Effector memory CD8-positive, alpha-beta T cell (primary cell): ENCODE measurements at regions not wholly inside any gene's neighbourhood (a gene's known extent, or its start where the extent isn't known, plus 50 kb on each side); places are given as distances from the start of the nearest gene placed in this dataset.

Source experiments
- ATAC-seq: fragments of 150-1000 bp; cut with Tn5 transposase; replicated peaks from 2 replicates; pipeline ENCODE4 v1.10.0; 2021; ENCODE audit warnings: mild to moderate bottlenecking, moderate library complexity
- DNase-seq, 3 experiments: peaks; one replicate each; pipeline ENCODE4 v3.0.0; 2021
- H3K27ac Mint-ChIP-seq, 2 donors: one replicate each; pipeline ENCODE4 v1.8.0; 2022; ENCODE audit warnings: mild to moderate bottlenecking in 2 of 2, mixed read lengths in 2 of 2, moderate library complexity in 2 of 2
- H3K27me3 Mint-ChIP-seq, 2 donors: one replicate each; pipeline ENCODE4 v1.8.0; 2022; ENCODE audit warnings: mixed read lengths in 2 of 2
- H3K36me3 Mint-ChIP-seq: one replicate; pipeline ENCODE4 v1.8.0; 2022; ENCODE audit warnings: mild to moderate bottlenecking, moderate library complexity, mixed read lengths; ENCODE audit not compliant: insufficient read depth
- H3K4me1 Mint-ChIP-seq, 2 donors: one replicate each; pipeline ENCODE4 v1.8.0; 2022; ENCODE audit warnings: low read depth in 2 of 2, mixed read lengths in 2 of 2
- H3K4me3 Mint-ChIP-seq, 2 donors: one replicate each; pipeline ENCODE4 v1.8.0; 2022; ENCODE audit warnings: mild to moderate bottlenecking in 2 of 2, mixed read lengths in 2 of 2, moderate library complexity in 2 of 2
- H3K9me3 Mint-ChIP-seq, 2 donors: one replicate each; pipeline ENCODE4 v1.8.0; 2022; ENCODE audit warnings: mixed read lengths in 2 of 2

GRCh38 chr16:86027373-86028126, 128.6 kb downstream of the IRF8 start:
- H3K27ac Mint-ChIP-seq = no peak overlapping the region
- H3K27me3 Mint-ChIP-seq = peaks cover 62% of the 10 kb centered on the region in 2 donors
- H3K4me1 Mint-ChIP-seq = peaks cover 0 to 1% of the 10 kb centered on the region in 2 donors

DNA sequence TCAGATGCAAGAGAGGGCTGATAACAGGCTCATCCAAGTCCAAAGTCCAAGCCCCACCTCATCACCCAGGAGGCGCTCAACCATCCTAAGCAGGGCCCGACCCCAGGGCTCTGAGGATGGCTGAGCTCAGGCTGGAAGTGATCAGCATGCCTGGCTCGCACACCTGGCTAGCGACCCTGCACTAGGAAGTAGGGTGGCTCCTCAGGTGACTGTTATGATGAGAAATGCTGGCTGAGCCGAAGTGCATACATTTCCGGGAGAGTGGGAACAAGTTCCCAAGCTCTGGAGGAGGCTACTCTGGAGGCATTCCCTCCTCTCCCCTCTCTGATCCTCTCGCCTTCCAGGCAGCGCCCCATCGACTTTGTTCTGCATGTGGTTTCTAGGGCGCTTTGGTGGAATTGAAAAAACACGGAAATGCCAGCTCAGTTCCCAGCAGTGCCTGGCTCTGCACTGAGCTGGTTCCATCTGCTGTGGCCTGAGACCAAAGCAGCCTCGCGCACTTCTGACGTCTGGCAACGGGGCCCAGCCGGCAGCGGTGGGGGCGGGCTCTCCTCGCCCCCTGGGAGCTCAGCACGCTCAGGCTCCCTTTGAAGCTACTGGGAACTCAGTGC, 130.3 kb downstream of the IRF8 start:
- peaks cover 64 to 77% of the 10 kb centered on the region in 2 donors for H3K27me3 Mint-ChIP-seq
- H3K27ac Mint-ChIP-seq = no peak overlapping the region
- no peak overlapping the region for H3K4me3 Mint-ChIP-seq
- DNase-seq = no peak
- H3K36me3 Mint-ChIP-seq = no peaks in the 10 kb centered on the region
- peaks cover 0 to 1% of the 10 kb centered on the region in 2 donors for H3K4me1 Mint-ChIP-seq
- H3K9me3 Mint-ChIP-seq = peaks cover 1 to 12% of the 10 kb centered on the region in 2 donors
- ATAC-seq = no peak

More at GRCh38 chr16:86027373-86028126, 128.6 kb downstream of the IRF8 start:
- DNase-seq = no peak
- Mint-ChIP-seq H3K36me3 (no peaks in the 10 kb centered on the region), H3K4me3 (no peak overlapping the region), H3K9me3 (peaks cover 4 to 19% of the 10 kb centered on the region in 2 donors)
- ATAC-seq = no peak

GRCh38 chr16:86030116-86030515, 131.2 kb downstream of the IRF8 start:
- H3K9me3 Mint-ChIP-seq = peaks cover under 1 to 4% of the 10 kb centered on the region in 2 donors

GRCh38 chr16:86031141-86031678, 132.2 kb downstream of the IRF8 start:
- no peaks in the 10 kb centered on the region for H3K9me3 Mint-ChIP-seq
- H3K27me3 Mint-ChIP-seq = peaks cover 51 to 78% of the 10 kb centered on the region in 2 donors
- H3K36me3 Mint-ChIP-seq = no peaks in the 10 kb centered on the region
- DNase-seq (no peak), ATAC-seq (no peak)
- peaks cover 0 to 1% of the 10 kb centered on the region in 2 donors for H3K4me1 Mint-ChIP-seq
- H3K27ac Mint-ChIP-seq = no peak overlapping the region
- H3K4me3 Mint-ChIP-seq = no peak overlapping the region

More at GRCh38 chr16:86030116-86030515, 131.2 kb downstream of the IRF8 start:
- no peak overlapping the region for H3K4me3 Mint-ChIP-seq
- peaks cover 0 to 1% of the 10 kb centered on the region in 2 donors for H3K4me1 Mint-ChIP-seq
- DNase-seq (no peak), ATAC-seq (no peak)
- no peaks in the 10 kb centered on the region for H3K36me3 Mint-ChIP-seq
- peaks cover 61 to 81% of the 10 kb centered on the region in 2 donors for H3K27me3 Mint-ChIP-seq
- no peak overlapping the region for H3K27ac Mint-ChIP-seq

- peaks cover 46 to 70% of the 10 kb centered on the region in 2 donors for H3K27me3 Mint-ChIP-seq
- H3K4me1 Mint-ChIP-seq = peaks cover 0 to 1% of the 10 kb centered on the region in 2 donors
- no peak for DNase-seq
- H3K9me3 Mint-ChIP-seq = no peaks in the 10 kb centered on the region
- no peak for ATAC-seq
- no peak overlapping the region for H3K27ac Mint-ChIP-seq
- no peaks in the 10 kb centered on the region for H3K36me3 Mint-ChIP-seq
- H3K4me3 Mint-ChIP-seq = no peak overlapping the region
Measured at GRCh38 chr16:86033016-86033474, 134.1 kb downstream of the IRF8 start.

DNA sequence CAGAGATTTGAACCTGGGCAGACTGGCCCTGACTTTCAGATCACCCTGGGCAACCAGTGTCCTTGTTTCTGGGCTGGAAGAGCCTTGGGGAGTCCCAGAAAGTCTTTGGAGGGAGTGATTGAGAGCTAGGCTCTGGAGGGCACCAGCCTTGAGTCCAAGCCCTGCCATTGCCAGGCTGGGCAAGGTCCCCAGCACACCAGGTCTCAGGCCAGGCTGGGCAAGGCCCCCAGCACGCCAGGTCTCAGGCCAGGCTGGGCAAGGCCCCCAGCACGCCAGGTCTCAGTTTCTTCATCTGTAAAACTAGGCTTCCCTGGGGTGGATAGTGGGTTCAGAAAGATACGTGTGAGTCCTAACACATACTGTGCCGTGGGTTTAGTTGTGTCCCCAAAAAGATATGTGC, 135.0 kb downstream of the IRF8 start:
- ATAC-seq = no peak
- peaks cover 37 to 63% of the 10 kb centered on the region in 2 donors for H3K27me3 Mint-ChIP-seq
- DNase-seq = no peak
- peaks cover 0 to 1% of the 10 kb centered on the region in 2 donors for H3K4me1 Mint-ChIP-seq
- H3K27ac Mint-ChIP-seq = no peak overlapping the region
- H3K9me3 Mint-ChIP-seq = no peaks in the 10 kb centered on the region
- H3K4me3 Mint-ChIP-seq = no peak overlapping the region
- no peaks in the 10 kb centered on the region for H3K36me3 Mint-ChIP-seq

- no peaks in the 10 kb centered on the region for H3K36me3 Mint-ChIP-seq
Measured at GRCh38 chr16:86034421-86034919, 135.5 kb downstream of the IRF8 start.

DNA sequence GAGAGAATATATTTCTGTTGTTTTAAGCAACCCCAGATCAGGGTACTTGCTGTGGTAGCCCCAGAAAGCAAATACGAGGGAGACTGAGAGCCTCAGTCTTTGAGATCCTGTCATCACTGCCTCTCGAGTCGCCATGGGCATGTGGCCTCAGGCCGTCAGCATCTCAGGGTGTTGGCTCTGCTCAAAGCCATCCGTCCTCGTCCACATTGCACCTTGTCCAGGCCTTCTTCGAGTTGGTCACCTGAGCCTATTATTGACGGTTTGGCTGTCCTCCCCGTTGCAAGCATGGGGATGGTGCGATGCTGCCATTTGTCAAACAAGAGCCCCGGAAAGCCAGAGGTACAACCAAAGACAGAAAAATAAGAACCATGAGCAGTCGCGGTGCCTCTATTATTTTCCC, 136.9 kb downstream of the IRF8 start:
- peaks cover 27 to 49% of the 10 kb centered on the region in 2 donors for H3K27me3 Mint-ChIP-seq
- H3K9me3 Mint-ChIP-seq = no peaks in the 10 kb centered on the region
- no peaks in the 10 kb centered on the region for H3K36me3 Mint-ChIP-seq
- no peak overlapping the region for H3K27ac Mint-ChIP-seq
- DNase-seq (no peak), ATAC-seq (no peak)
- H3K4me1 Mint-ChIP-seq = peaks cover 0 to 1% of the 10 kb centered on the region in 2 donors
- no peak overlapping the region for H3K4me3 Mint-ChIP-seq

More at GRCh38 chr16:86034421-86034919, 135.5 kb downstream of the IRF8 start:
- Mint-ChIP-seq H3K27me3 (peaks cover 36 to 58% of the 10 kb centered on the region in 2 donors), H3K27ac (no peak overlapping the region), H3K4me1 (peaks cover 0 to 1% of the 10 kb centered on the region in 2 donors), H3K4me3 (no peak overlapping the region), H3K9me3 (no peaks in the 10 kb centered on the region)
- no peak for DNase-seq
- ATAC-seq = no peak

- H3K9me3 Mint-ChIP-seq = no peaks in the 10 kb centered on the region
- no peaks in the 10 kb centered on the region for H3K4me1 Mint-ChIP-seq
- peaks cover 24 to 47% of the 10 kb centered on the region in 2 donors for H3K27me3 Mint-ChIP-seq
- DNase-seq (no peak), ATAC-seq (no peak)
- no peak overlapping the region for H3K27ac Mint-ChIP-seq
- no peak overlapping the region for H3K4me3 Mint-ChIP-seq
- H3K36me3 Mint-ChIP-seq = no peaks in the 10 kb centered on the region
Measured at GRCh38 chr16:86037999-86038925, 139.3 kb downstream of the IRF8 start.

DNA sequence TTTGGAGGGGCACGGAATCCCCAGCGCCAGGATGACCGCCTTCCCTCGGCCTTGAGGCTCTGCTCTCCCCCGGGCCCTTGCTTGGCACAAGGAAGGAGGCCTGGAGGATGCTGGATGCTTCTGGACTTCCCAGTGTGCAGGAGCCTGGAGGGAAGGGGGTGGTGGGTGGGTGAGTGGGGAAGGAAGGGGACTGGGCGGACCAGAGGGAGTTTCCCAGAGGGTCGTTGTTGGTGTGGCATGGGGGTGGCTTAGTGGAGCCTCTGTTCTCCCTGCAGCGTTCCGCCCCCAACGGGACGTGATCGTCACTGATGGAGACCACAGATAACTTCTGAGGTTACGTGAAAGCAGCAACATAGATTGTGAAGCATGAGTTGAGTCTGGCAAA, 140.0 kb downstream of the IRF8 start:
- Mint-ChIP-seq H3K4me3 (no peak overlapping the region), H3K36me3 (no peaks in the 10 kb centered on the region), H3K9me3 (no peaks in the 10 kb centered on the region), H3K27me3 (peaks cover 23 to 47% of the 10 kb centered on the region in 2 donors), H3K4me1 (no peaks in the 10 kb centered on the region), H3K27ac (no peak overlapping the region)
- ATAC-seq (no peak), DNase-seq (no peak)

DNA sequence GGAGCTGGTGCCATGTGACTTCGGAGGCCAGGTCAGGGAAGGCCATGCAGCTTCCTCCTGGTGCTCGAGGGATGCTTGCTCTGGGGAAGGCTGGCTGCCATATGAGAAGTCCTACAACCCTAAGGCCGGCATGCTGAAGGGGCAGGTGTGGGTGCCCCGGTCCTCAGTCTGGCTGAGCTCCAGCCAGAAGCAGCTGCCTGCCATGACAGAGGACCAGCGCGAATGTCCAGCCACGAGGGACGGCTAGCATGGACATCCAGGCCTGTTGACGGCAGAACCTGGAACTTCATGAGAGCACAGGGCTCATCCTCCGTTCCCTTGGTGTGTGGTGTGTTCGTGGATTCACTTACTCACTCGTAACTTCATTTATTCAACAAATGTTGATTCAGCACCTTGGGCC, 140.6 kb downstream of the IRF8 start:
- H3K4me1 Mint-ChIP-seq = peaks cover 3 to 4% of the 10 kb centered on the region in 2 donors
- no peaks in the 10 kb centered on the region for H3K9me3 Mint-ChIP-seq
- no peak overlapping the region for H3K4me3 Mint-ChIP-seq
- peaks cover 23 to 47% of the 10 kb centered on the region in 2 donors for H3K27me3 Mint-ChIP-seq
- DNase-seq (no peak), ATAC-seq (no peak)
- no peak overlapping the region for H3K27ac Mint-ChIP-seq
- H3K36me3 Mint-ChIP-seq = no peaks in the 10 kb centered on the region

GRCh38 chr16:86040496-86040895, 141.5 kb downstream of the IRF8 start:
- Mint-ChIP-seq H3K4me3 (no peak overlapping the region), H3K27me3 (peaks cover 23 to 47% of the 10 kb centered on the region in 2 donors), H3K36me3 (no peaks in the 10 kb centered on the region), H3K4me1 (peaks cover 11% of the 10 kb centered on the region in 2 donors), H3K27ac (no peak overlapping the region), H3K9me3 (no peaks in the 10 kb centered on the region)
- no peak for ATAC-seq
- no peak for DNase-seq

- Mint-ChIP-seq H3K36me3 (no peaks in the 10 kb centered on the region), H3K9me3 (no peaks in the 10 kb centered on the region), H3K27me3 (peaks cover 27 to 53% of the 10 kb centered on the region in 2 donors), H3K4me1 (peaks cover 11 to 14% of the 10 kb centered on the region in 2 donors), H3K27ac (no peak overlapping the region), H3K4me3 (no peak overlapping the region)
- ATAC-seq = no peak
- no peak for DNase-seq
Measured at GRCh38 chr16:86041215-86041614, 142.3 kb downstream of the IRF8 start.
